ENCODE measurements at regions not wholly inside any gene's neighbourhood (a gene's known extent, or its start where the extent isn't known, plus 50 kb on each side); places are given as distances from the start of the nearest gene placed in this dataset.

GRCh38 chr11:82450996-82451395 is 282.7 kb downstream of the FAM181B start:
- no peaks in the 10 kb centered on the region for H3K27me3 ChIP-seq
- Mint-ChIP-seq H3K4me3 (no peak overlapping the region), H3K27me3 (ENCODE audit: insufficient read depth, low read depth) (no peaks in the 10 kb centered on the region), H3K4me1 (no peaks in the 10 kb centered on the region), H3K9me3 (no peaks in the 10 kb centered on the region), H3K27ac (no peak overlapping the region), H3K36me3 (no peaks in the 10 kb centered on the region)
- no peak for TF ChIP-seq EZH2phosphoT487 (IDR thresholded peaks at IDR 0.05)
- TF ChIP-seq EZH2 (IDR thresholded peaks at IDR 0.05), result no peak
- TF ChIP-seq, protein P1, sequence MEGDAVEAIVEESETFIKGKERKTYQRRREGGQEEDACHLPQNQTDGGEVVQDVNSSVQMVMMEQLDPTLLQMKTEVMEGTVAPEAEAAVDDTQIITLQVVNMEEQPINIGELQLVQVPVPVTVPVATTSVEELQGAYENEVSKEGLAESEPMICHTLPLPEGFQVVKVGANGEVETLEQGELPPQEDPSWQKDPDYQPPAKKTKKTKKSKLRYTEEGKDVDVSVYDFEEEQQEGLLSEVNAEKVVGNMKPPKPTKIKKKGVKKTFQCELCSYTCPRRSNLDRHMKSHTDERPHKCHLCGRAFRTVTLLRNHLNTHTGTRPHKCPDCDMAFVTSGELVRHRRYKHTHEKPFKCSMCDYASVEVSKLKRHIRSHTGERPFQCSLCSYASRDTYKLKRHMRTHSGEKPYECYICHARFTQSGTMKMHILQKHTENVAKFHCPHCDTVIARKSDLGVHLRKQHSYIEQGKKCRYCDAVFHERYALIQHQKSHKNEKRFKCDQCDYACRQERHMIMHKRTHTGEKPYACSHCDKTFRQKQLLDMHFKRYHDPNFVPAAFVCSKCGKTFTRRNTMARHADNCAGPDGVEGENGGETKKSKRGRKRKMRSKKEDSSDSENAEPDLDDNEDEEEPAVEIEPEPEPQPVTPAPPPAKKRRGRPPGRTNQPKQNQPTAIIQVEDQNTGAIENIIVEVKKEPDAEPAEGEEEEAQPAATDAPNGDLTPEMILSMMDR (IDR thresholded peaks at IDR 0.05), result no peak
- no peaks in the 10 kb centered on the region for H3F3A ChIP-seq (ENCODE audit: low read depth)
- DNase-seq (ENCODE audit: low spot score), result no peak
- H2AFZ ChIP-seq (replicated peaks), result no peak overlapping the region
- H3K9ac ChIP-seq, result no peak overlapping the region
- H3K4me1 ChIP-seq, result no peaks in the 10 kb centered on the region
- H3K9me3 ChIP-seq (ENCODE audit: low read depth), result no peaks in the 10 kb centered on the region
- H4K20me1 ChIP-seq (ENCODE audit: low read depth), result no peaks in the 10 kb centered on the region
- no peaks in the 10 kb centered on the region for H3K36me3 ChIP-seq
- H3K27ac ChIP-seq, result no peak overlapping the region
- no peak overlapping the region for H3K4me3 ChIP-seq
- no peak overlapping the region for H3K4me2 ChIP-seq
- H3K79me2 ChIP-seq (ENCODE audit: low read depth), result no peaks in the 10 kb centered on the region

GRCh38 chr11:82406611-82407010 is 327.1 kb downstream of the FAM181B start:
- no peaks in the 10 kb centered on the region for H3K27me3 ChIP-seq
- no peaks in the 10 kb centered on the region for H4K20me1 ChIP-seq (ENCODE audit: low read depth)
- no peak overlapping the region for H3K27ac Mint-ChIP-seq
- H3K9me3 ChIP-seq (ENCODE audit: low read depth), result no peaks in the 10 kb centered on the region
- peaks cover 2% of the 10 kb centered on the region for H3K27me3 Mint-ChIP-seq (ENCODE audit: insufficient read depth, low read depth)
- no peak overlapping the region for H3K4me3 Mint-ChIP-seq
- H3K4me1 ChIP-seq, result no peaks in the 10 kb centered on the region
- no peak overlapping the region for H3K27ac ChIP-seq
- no peak overlapping the region for H3K4me2 ChIP-seq
- H2AFZ ChIP-seq (replicated peaks), result no peak overlapping the region
- H3K9me3 Mint-ChIP-seq, result no peaks in the 10 kb centered on the region
- no peaks in the 10 kb centered on the region for H3K36me3 ChIP-seq
- H3K4me3 ChIP-seq, result no peak overlapping the region
- TF ChIP-seq EZH2 (IDR thresholded peaks at IDR 0.05) (no peak), EZH2phosphoT487 (IDR thresholded peaks at IDR 0.05) (no peak)
- TF ChIP-seq, protein P1 (IDR thresholded peaks at IDR 0.05), result no peak
- H3K36me3 Mint-ChIP-seq, result no peaks in the 10 kb centered on the region
- no peaks in the 10 kb centered on the region for H3K79me2 ChIP-seq (ENCODE audit: low read depth)
- H3F3A ChIP-seq (ENCODE audit: low read depth), result no peaks in the 10 kb centered on the region
- no peak for DNase-seq (ENCODE audit: low spot score)
- H3K9ac ChIP-seq, result no peak overlapping the region
- H3K4me1 Mint-ChIP-seq, result no peaks in the 10 kb centered on the region

DNA sequence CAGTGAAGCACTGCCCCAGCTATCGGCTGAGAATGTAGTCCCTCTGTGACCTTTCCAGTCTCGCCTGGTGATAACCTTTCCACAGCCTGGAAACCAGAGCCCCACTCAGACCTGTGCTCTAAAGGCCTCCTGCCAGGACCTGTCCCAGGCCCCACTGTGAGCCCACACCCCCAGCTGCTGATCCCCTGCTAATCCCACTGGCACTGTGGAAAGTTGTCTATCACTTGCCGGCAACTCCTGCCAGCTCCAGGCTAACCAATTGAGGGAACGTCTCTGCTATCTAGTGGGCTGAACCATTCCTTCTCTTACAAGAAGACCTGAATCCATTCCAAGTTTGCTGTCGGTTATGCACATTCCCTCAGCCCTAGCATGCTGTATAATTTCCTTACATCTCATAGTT is 328.2 kb downstream of the FAM181B start:
- Mint-ChIP-seq H3K27me3 (ENCODE audit: insufficient read depth, low read depth) (peaks cover 2% of the 10 kb centered on the region), H3K9me3 (no peaks in the 10 kb centered on the region), H3K36me3 (no peaks in the 10 kb centered on the region), H3K4me1 (no peaks in the 10 kb centered on the region), H3K27ac (no peak overlapping the region), H3K4me3 (no peak overlapping the region)
- TF ChIP-seq EZH2phosphoT487 (IDR thresholded peaks at IDR 0.05), result no peak
- TF ChIP-seq, protein P1 (IDR thresholded peaks at IDR 0.05), result no peak
- TF ChIP-seq EZH2 (IDR thresholded peaks at IDR 0.05), result no peak
- Histone ChIP-seq H3K27ac (no peak overlapping the region), H3K9ac (no peak overlapping the region), H3F3A (ENCODE audit: low read depth) (no peaks in the 10 kb centered on the region), H3K4me2 (no peak overlapping the region), H3K4me1 (no peaks in the 10 kb centered on the region), H3K4me3 (no peak overlapping the region), H4K20me1 (ENCODE audit: low read depth) (no peaks in the 10 kb centered on the region), H3K79me2 (ENCODE audit: low read depth) (no peaks in the 10 kb centered on the region), H2AFZ (replicated peaks) (no peak overlapping the region), H3K9me3 (ENCODE audit: low read depth) (no peaks in the 10 kb centered on the region), H3K36me3 (no peaks in the 10 kb centered on the region), H3K27me3 (no peaks in the 10 kb centered on the region)
- DNase-seq (ENCODE audit: low spot score), result peak; percentile 7

Data from neural progenitor cell (in vitro differentiated cells).